Heart right ventricle (tissue), 16 donors: ENCODE measurements at regions not wholly inside any gene's neighbourhood (a gene's known extent, or its start where the extent isn't known, plus 50 kb on each side); places are given as distances from the start of the nearest gene placed in this dataset.
"Not testable (repeated sequence)": the region's sequence is repeated elsewhere in the genome, so short reads cannot be mapped to it uniquely, and the experiment has no call there.

ENCODE experiments used
- ATAC-seq, 8 donors: fragments of 200-7000 bp; cut with Tn5 transposase; one replicate each; pipeline ENCODE4 v1.9.1; 2020; ENCODE audit warnings: mild to moderate bottlenecking in 8 of 8, moderate library complexity in 8 of 8, moderate number of reproducible peaks in 1 of 8
- DNase-seq, 2 donors: peaks; one replicate each; pipeline ENCODE4 v3.0.0-alpha.2; 2020
- H3K27ac ChIP-seq, 10 donors: fragments of 200-600 bp; sonication (generic) in 2 of 10; one replicate each; pipeline versions ENCODE4 v1.5.0 to v1.8.0; 2020 to 2022; ENCODE audit warnings: mild to moderate bottlenecking in 3 of 10
- H3K27me3 ChIP-seq, 7 donors: fragments of 200-600 bp; one replicate each; pipeline ENCODE4 v1.8.0; 2021 to 2022; ENCODE audit warnings: mild to moderate bottlenecking in 2 of 7
- H3K36me3 ChIP-seq, 9 donors: fragments of 200-600 bp; sonication (generic) in 1 of 9; one replicate each; pipeline versions ENCODE4 v1.5.0 to v1.8.0; 2020 to 2022; ENCODE audit warnings: mild to moderate bottlenecking in 2 of 9
- H3K4me1 ChIP-seq, 9 donors: fragments of 200-600 bp; sonication (generic) in 1 of 9; one replicate each; pipeline versions ENCODE4 v1.5.0 to v1.8.0; 2020 to 2022; ENCODE audit warnings: mild to moderate bottlenecking in 4 of 9
- H3K4me3 ChIP-seq, 10 donors: fragments of 200-600 bp; sonication (generic) in 2 of 10; one replicate each; pipeline versions ENCODE4 v1.5.0 to v1.8.0; 2020 to 2022; ENCODE audit warnings: mild to moderate bottlenecking in 7 of 10, moderate library complexity in 2 of 10
- H3K9me3 ChIP-seq, 11 donors: fragments of 200-600 bp in 10 of 11; sonication (generic) in 2 of 11; one replicate each; pipeline versions ENCODE4 v1.5.0 to v1.8.0; 2013 to 2022; ENCODE audit warnings: mild to moderate bottlenecking in 2 of 11, control low read depth in 1 of 11, moderate library complexity in 1 of 11
- WGBS, 2 donors: extraction: QIAGEN DNeasy Blood & Tissue Kit; methylation state at CpG; one replicate each; pipeline ENCODE4 v1.1.7; 2013; ENCODE audit warnings: inconsistent platforms in 1 of 2; 5-methylcytosine and 5-hydroxymethylcytosine counted together
- intact Hi-C, 10 donors: fragments of 100-400 bp; cut with DNase I; formaldehyde crosslinking; loops; one replicate each; pipeline versions ENCODE4 v1.11.1 to v1.14.2; 2022
- TF ChIP-seq, protein P1 (sequence below), 9 donors: fragments of 200-600 bp; sonication (generic) in 2 of 9; IDR thresholded peaks; one replicate each; pipeline versions ENCODE4 v1.5.0 to v1.8.0; 2021 to 2022; ENCODE audit warnings: antibody characterized with exemption in 9 of 9, mild to moderate bottlenecking in 5 of 9, moderate library complexity in 1 of 9
- donor health status: Arrhythmogenic right ventricular cardiomyopathy.
- donor health status: ischemic (EF 13 %, LVEDD 7.1; RV severe dilation, severe dysfunction).
- donor health status: healthy with polysubstance abuse.
- donor health status: DM: no; HTN: yes; CAD: no.
- donor health status: DM: no; HTN: no; CAD: no.
- donor health status: ischemic (EF 25% LVEDD 6.9; RV normal size, moderate dysfunction).
- donor health status: ischemic (EF 25% LVEDD 5.7; RV mildly dilated, moderate dysfunction).
- donor health status: healthy.
- donor health status: DM: yes; HTN: yes; CAD: no.
- donor health status: Ischemic cardiomyopathy.
- donor health status: ischemic (EF 35%, LVEDD 5.7; RV mildly dilated, moderate dysfunction).
- donor health status: nonischemic (EF 11% LVEDD 7.7; RV severe dilation, severe dysfunction).
- donor health status: DM: yes; HTN: yes; CAD: no.
- donor health status: PGD.
- donor health status: ischemic (EF 29% LVEDD 5.4; RV normal size, mild dysfunction).
- donor health status: nonischemic (EF 23%, LVEDD 6.1; RV moderate dilation, normal function).

DNA sequence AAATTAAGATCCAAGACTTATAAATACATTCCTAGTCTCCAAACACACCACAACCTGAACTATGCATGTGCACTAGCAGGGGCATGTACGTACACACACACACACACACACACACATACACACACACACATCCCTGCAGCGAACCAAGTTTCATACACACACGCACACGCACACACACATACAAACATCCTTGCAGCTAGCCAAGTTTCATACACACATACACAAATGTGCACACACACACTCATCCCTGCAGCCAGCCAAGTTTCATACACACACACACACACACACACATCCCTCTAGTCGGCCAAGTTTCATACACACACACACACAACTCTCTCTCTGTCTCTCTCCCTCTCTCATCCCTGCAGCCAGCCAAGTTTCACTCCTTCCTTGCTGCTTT lies 82.7 kb upstream of the WIPF3 start:
- no peaks in the 10 kb centered on the region for H3K9me3 ChIP-seq
- H3K4me1 ChIP-seq, result no peaks in the 10 kb centered on the region
- TF ChIP-seq, protein P1, sequence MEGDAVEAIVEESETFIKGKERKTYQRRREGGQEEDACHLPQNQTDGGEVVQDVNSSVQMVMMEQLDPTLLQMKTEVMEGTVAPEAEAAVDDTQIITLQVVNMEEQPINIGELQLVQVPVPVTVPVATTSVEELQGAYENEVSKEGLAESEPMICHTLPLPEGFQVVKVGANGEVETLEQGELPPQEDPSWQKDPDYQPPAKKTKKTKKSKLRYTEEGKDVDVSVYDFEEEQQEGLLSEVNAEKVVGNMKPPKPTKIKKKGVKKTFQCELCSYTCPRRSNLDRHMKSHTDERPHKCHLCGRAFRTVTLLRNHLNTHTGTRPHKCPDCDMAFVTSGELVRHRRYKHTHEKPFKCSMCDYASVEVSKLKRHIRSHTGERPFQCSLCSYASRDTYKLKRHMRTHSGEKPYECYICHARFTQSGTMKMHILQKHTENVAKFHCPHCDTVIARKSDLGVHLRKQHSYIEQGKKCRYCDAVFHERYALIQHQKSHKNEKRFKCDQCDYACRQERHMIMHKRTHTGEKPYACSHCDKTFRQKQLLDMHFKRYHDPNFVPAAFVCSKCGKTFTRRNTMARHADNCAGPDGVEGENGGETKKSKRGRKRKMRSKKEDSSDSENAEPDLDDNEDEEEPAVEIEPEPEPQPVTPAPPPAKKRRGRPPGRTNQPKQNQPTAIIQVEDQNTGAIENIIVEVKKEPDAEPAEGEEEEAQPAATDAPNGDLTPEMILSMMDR (IDR thresholded peaks at IDR 0.05), result no peak
- H3K27ac ChIP-seq, result no peak overlapping the region
- no peak overlapping the region for H3K4me3 ChIP-seq
- WGBS, 2 donors, result 63 to 66% methylated on average over 5 of the region's 5 CpGs
- H3K27me3 ChIP-seq, result peaks cover 0 to 5% (median 0%) of the 10 kb centered on the region in 7 donors
- intact Hi-C loops, result no loop called here
- ATAC-seq (no peak), DNase-seq (no peak)
- no peaks in the 10 kb centered on the region for H3K36me3 ChIP-seq

DNA sequence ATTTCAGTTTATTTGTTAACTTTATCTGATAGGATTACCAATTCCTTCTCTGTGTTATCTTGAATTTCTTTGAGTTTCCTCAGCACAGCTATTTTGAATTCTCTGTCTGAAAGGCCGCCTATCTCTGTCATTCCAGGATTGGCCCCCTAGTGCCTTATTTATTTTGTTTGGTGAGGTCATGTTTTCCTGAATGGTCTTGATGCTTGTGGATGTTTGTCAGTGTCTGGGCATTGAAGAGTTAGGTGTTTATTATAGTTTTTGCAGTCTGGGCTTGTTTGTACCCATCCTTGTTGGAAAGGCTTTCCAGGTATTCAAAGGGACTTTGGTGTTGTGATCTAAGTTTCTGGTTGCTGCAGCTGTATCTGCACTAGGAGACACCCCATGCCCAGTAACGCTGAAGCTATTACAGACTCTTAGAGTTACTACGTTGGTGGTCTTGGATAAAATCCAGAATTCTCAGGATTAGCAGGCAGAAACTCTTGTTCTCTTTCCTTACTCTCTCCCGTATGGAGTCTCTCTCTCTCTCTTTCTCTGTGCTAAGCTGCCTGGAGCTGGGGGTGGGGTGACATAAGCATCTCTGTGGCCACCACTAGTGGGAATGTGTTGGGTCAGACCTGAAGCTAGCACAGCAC lies 76.7 kb upstream of the WIPF3 start:
- H3K36me3 ChIP-seq, intact Hi-C loops, H3K27ac ChIP-seq, H3K27me3 ChIP-seq, DNase-seq, ATAC-seq, H3K9me3 ChIP-seq, H3K4me3 ChIP-seq, H3K4me1 ChIP-seq: not testable (repeated sequence)
- WGBS, 2 donors, result 66 to 67% methylated on average over 4 of the region's 4 CpGs

DNA sequence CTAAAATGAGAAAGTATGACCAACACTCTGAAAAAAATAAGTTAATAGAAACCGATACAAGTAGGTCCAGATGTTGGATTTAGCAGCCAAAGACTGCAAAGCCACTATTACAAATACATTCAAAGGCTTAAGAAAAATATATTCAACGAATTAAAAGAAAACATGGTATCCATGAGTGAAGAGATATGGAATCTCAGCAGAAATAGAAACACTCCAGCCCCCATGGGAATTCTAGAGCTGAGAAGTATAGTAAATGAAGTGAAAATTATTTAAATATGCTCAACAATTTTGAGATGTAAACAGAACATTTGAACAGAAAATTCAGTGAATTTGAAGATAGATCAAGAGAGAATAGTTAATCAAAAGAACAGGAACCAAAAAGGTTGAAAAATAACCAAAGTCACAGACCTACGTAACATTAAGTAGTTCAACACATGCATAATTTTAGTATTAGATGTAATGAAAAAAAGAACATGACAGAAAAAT lies 72.0 kb upstream of the WIPF3 start:
- WGBS, 2 donors, result 89 to 91% methylated on average over 3 of the region's 3 CpGs
- no peak overlapping the region for H3K27ac ChIP-seq
- no peaks in the 10 kb centered on the region for H3K27me3 ChIP-seq
- H3K4me3 ChIP-seq, result no peak overlapping the region
- no peaks in the 10 kb centered on the region for H3K4me1 ChIP-seq
- intact Hi-C loops, result no loop called here
- no peaks in the 10 kb centered on the region for H3K9me3 ChIP-seq
- TF ChIP-seq, protein P1 (IDR thresholded peaks at IDR 0.05), result no peak
- no peak for DNase-seq
- no peaks in the 10 kb centered on the region for H3K36me3 ChIP-seq
- ATAC-seq, result no peak

DNA sequence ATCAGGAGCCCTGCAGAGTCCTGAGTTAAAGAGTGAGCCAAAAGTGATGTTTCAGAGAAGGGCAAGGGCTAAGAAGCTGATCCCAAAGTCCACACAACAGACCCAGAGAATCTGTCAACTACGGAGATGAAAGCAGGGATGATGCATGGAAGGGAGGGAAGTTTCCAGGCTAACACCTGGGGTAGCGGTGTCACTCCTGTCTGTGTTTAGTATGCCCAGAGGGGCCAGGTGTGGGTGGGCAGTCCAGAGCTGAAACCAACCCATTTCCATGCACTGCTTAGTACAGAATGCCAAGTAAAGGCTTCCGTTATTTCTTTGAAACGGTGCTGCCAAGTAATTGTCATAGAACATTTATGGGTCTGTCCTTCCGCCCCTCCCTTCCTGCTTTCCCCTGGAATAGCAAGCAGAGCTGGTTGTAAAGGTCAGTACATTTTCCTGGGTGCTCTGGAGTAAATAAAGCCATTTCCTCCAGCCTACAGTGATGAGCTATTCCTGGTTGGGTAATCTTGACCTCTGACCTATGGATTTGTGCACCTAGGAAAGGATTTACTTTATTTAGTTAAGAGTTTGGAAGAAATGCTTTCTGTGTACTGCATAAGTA lies 58.6 kb upstream of the WIPF3 start:
- H3K36me3 ChIP-seq, H3K9me3 ChIP-seq, DNase-seq, H3K27ac ChIP-seq, H3K27me3 ChIP-seq, H3K4me3 ChIP-seq: not testable (repeated sequence)
- peaks cover 0 to 16% (median 4%) of the 10 kb centered on the region in 9 donors for H3K4me1 ChIP-seq
- WGBS, 2 donors, result 36 to 57% methylated on average over 5 of the region's 5 CpGs
- intact Hi-C loops, result loop anchor here in 9 of 10 donors (1.0 to 10.0 kb wide), 6 partner anchors 103 to 317 kb away; no protein-coding TSS in a partner anchor
- ATAC-seq, result peak in 7 of 8 donors; percentile 20 to 65 (median 60)

DNA sequence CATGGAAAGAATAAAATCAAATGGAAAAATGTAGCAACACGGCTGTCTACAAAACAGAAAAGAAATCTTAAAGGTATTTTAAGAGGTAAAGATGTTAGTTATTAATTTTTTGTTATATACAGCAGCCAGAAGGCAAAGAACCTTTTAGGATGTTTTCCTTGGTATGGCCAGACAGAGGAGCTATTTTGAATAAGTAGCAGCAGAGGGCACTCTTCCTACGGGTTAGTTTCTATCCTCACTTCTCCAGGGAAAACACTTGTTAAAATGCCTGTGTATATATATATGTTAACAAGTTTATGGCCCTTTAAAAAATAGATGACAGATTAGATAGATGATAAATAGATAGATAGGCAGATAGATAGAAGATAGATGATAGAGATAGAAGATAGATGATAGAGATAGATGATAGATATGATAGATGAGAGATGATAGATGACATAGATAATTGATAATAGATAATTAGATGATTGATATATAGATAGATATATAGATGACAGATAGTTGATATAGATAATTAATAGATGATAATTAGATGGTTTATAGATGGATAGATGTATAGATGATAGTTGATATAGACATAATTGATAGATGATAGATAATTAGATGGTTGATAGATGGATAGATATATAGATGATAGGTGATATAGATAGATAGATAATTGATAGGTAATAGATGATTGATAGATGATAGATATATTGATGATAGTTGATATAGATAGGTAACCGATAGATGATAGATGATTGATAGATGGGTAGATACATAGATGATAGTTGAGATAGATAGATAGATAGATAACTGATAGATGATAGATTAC lies 57.8 kb upstream of the WIPF3 start:
- TF ChIP-seq, protein P1 (IDR thresholded peaks at IDR 0.05), result peak; percentile 18 to 80 (median 64)

More for the DNA sequence above, 57.8 kb upstream of the WIPF3 start:
- H3K27ac ChIP-seq, result no peak overlapping the region
- no peaks in the 10 kb centered on the region for H3K27me3 ChIP-seq
- peaks cover 0 to 16% (median 4%) of the 10 kb centered on the region in 9 donors for H3K4me1 ChIP-seq
- DNase-seq (no peak), ATAC-seq (peak in 7 of 8 donors; percentile 66 to 82 (median 75))
- intact Hi-C loops, result loop anchor here in 9 of 10 donors (1.0 to 10.0 kb wide), 6 partner anchors 104 to 316 kb away; no protein-coding TSS in a partner anchor
- no peaks in the 10 kb centered on the region for H3K36me3 ChIP-seq
- no peaks in the 10 kb centered on the region for H3K9me3 ChIP-seq
- WGBS, 2 donors, result 30 to 31% methylated on average over 3 of the region's 3 CpGs
- no peak overlapping the region for H3K4me3 ChIP-seq
